Activated CD4-positive, alpha-beta T cell treated with anti-CD3 and anti-CD28 coated beads for 36 hours (primary cell): ENCODE measurements at regions not wholly inside any gene's neighbourhood (a gene's known extent, or its start where the extent isn't known, plus 50 kb on each side); places are given as distances from the start of the nearest gene placed in this dataset.
"Not testable (repeated sequence)": the region's sequence is repeated elsewhere in the genome, so short reads cannot be mapped to it uniquely, and the experiment has no call there.

Experiments
- ATAC-seq: fragments of 200-7000 bp; cut with Tn5 transposase; one replicate; pipeline ENCODE4 v1.10.0; 2021; ENCODE audit warnings: mild to moderate bottlenecking, moderate library complexity
- CTCF ChIA-PET: fragments of 350-600 bp; sonication (Branson Sonifier 250); formaldehyde crosslinking; loops from one replicate; lab custom pipeline; 2021; ENCODE audit warnings: antibody characterized with exemption; lab: Charles Lee
- POLR2A ChIA-PET: fragments of 350-600 bp; sonication (Branson Sonifier 250); formaldehyde crosslinking; loops from one replicate; lab custom pipeline; 2021; ENCODE audit warnings: antibody characterized with exemption, inconsistent platforms; lab: Charles Lee
- DNase-seq: peaks from one replicate; pipeline ENCODE4 v3.0.0-alpha.2; 2020
- H3K27ac Mint-ChIP-seq: one replicate; pipeline ENCODE4 v1.8.0; 2021; ENCODE audit warnings: mixed read lengths
- H3K27me3 Mint-ChIP-seq: one replicate; pipeline ENCODE4 v1.8.0; 2021; ENCODE audit warnings: mixed read lengths
- H3K36me3 Mint-ChIP-seq: one replicate; pipeline ENCODE4 v1.8.0; 2021; ENCODE audit warnings: low read depth, mixed read lengths
- H3K4me1 Mint-ChIP-seq: one replicate; pipeline ENCODE4 v1.8.0; 2021; ENCODE audit warnings: mixed read lengths
- H3K4me3 Mint-ChIP-seq: one replicate; pipeline ENCODE4 v1.8.0; 2021; ENCODE audit warnings: mild to moderate bottlenecking, moderate library complexity, mixed read lengths
- H3K9me3 Mint-ChIP-seq: one replicate; pipeline ENCODE4 v1.8.0; 2021; ENCODE audit warnings: low read depth, mixed read lengths
- intact Hi-C, 2 experiments: fragments of 100-400 bp; cut with DNase I in 1 of 2; cut with micrococcal nuclease in 1 of 2; formaldehyde crosslinking; loops; one replicate each; pipeline versions ENCODE4 v1.14.2 to v1.15.1; 2022 to 2024; cut with DNase I, micrococcal nuclease

DNA sequence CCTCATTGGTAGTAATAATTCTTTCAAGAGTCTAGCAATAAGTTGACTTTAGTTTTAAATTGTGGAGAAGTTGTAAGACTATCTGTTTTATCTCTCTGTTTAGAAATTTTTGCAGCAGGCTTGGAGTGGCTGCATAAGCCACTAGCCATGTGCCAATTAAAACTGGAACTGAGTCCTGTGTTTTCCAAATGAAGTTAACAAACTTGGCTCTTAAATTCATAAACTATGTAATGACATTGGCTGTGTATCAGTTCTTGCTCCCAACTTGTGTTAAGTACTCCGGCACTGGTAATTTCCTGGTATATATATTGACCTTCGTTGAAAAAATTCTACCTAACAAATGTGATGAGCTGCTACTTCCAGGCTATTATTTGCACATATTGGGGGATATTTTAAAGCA, 420.4 kb downstream of the GBA3 start:
- ATAC-seq: no peak

DNA sequence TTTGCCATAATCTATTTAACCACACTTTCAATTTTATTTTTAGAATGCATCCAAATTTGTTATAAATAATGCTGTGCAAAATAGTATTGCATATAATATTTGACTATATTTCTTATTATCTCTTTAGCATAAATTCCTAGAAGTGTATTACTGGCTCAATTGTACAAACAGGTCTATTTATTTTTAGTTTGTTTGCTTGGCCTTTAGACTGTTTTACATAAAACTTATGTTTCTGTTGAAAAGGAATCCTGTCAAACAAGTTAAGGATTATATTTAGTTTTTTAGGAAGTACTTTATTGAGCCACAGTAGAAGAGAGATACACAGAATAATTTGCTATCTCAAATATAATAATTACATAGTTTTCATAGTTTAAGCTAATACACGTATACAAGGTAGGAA, 413.8 kb downstream of the GBA3 start:
- CTCF ChIA-PET: no interaction called here
- DNase-seq (no peak), ATAC-seq (no peak)
- H3K27me3 Mint-ChIP-seq: peaks cover 2% of the 10 kb centered on the region
- H3K9me3 Mint-ChIP-seq: no peaks in the 10 kb centered on the region
- intact Hi-C loops: no loop called here
- H3K36me3 Mint-ChIP-seq: no peaks in the 10 kb centered on the region
- POLR2A ChIA-PET: no interaction called here
- no peak overlapping the region for H3K27ac Mint-ChIP-seq
- H3K4me1 Mint-ChIP-seq: no peaks in the 10 kb centered on the region
- no peak overlapping the region for H3K4me3 Mint-ChIP-seq

More for the DNA sequence above, 420.4 kb downstream of the GBA3 start:
- DNase-seq: no peak
- POLR2A ChIA-PET: no interaction called here
- CTCF ChIA-PET: interaction anchor here (0.7 kb wide), 1 partner anchor 1364 kb away, joined by 6 read pairs; no protein-coding TSS in a partner anchor
- Mint-ChIP-seq H3K27ac (no peak overlapping the region), H3K4me1 (no peaks in the 10 kb centered on the region), H3K36me3 (no peaks in the 10 kb centered on the region), H3K4me3 (no peak overlapping the region), H3K9me3 (peaks cover 3% of the 10 kb centered on the region), H3K27me3 (peaks cover 3% of the 10 kb centered on the region)
- intact Hi-C loops: no loop called here

DNA sequence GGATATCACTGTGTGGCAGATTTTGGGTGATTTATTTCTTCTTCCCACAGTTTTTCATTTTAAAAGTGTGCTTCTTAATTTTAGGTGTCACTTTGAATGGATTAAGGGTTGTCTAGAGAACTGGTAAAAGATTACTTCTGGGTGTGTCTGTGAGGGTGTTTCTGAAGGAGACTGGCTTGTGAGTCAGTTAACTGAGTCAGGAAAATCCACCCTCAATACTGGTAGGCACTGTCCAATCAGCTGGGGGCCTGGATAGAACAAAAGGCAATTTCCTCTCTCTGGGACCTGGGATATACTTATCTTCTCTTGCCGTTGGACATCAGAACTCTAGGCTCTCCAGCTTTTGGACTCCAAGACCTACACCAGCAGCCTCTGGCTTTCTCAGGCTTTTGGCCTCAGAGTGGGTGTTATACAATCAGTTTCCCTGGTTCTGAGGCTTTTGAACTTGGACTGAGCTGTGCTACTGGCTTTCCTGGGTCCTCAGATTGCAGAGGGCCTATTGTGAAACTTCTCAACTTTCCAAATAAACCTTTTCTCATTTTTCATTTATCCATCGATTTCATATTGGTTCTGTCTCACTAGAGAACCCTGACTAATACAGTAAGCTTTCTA, 413.1 kb downstream of the GBA3 start:
- intact Hi-C loops: no loop called here
- DNase-seq: no peak

DNA sequence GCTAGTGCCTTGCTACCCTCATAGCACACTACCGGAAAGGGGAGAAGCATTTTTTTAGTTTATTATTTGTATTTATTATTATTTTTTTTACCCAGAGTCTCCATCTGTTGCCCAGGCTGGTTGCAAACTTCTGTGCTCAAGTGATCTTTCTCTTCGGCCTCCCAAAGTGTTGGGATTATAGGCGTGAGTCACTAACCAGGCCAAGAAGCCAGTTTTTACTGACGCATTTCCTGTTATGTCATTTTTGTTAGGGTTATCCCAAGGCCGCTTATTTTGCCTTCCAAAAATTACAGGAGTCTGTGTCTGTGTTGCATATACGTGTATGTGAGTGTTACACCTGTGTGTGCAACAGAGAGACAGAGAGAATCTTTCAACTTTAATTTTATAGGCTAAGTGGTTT, 404.5 kb downstream of the GBA3 start:
- no peak for ATAC-seq
- ChIA-PET CTCF (no interaction called here), POLR2A (no interaction called here)
- DNase-seq: no peak
- Mint-ChIP-seq H3K4me3 (no peak overlapping the region), H3K27ac (no peak overlapping the region), H3K9me3 (peaks cover 6% of the 10 kb centered on the region), H3K27me3 (no peaks in the 10 kb centered on the region), H3K4me1 (no peaks in the 10 kb centered on the region), H3K36me3 (no peaks in the 10 kb centered on the region)
- intact Hi-C loops: no loop called here

More for the DNA sequence above, 413.1 kb downstream of the GBA3 start:
- ATAC-seq: no peak
- Mint-ChIP-seq H3K4me3 (no peak overlapping the region), H3K27me3 (peaks cover 2% of the 10 kb centered on the region), H3K9me3 (no peaks in the 10 kb centered on the region), H3K27ac (no peak overlapping the region), H3K36me3 (no peaks in the 10 kb centered on the region), H3K4me1 (no peaks in the 10 kb centered on the region)
- ChIA-PET CTCF (interaction anchor here (0.9 kb wide), 1 partner anchor 52 kb away, joined by 3 read pairs; no protein-coding TSS in a partner anchor), POLR2A (no interaction called here)

DNA sequence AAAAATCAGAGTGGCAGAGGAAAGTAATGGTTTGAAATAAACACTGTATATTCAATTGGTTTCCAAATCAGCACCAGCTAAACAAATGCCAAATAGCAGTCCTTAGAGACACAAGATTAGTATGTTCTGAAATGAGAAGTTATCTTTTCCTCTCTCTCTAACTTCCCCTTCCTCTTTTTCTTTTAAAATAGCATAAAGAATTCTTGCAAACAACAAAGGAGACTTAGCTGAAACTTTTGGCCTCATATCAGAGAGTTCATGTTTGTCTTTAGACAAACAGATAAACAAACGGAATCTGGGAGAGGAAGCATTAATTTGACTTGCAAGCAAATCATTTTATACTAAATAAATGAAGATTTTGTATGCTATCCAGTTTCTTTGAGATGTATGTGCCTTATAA, 399.0 kb downstream of the GBA3 start:
- POLR2A ChIA-PET: no interaction called here
- H3K4me1 Mint-ChIP-seq: no peaks in the 10 kb centered on the region
- no peak for DNase-seq
- H3K27me3 Mint-ChIP-seq: no peaks in the 10 kb centered on the region
- intact Hi-C loops: no loop called here
- no peak overlapping the region for H3K27ac Mint-ChIP-seq
- CTCF ChIA-PET: no interaction called here
- no peak overlapping the region for H3K4me3 Mint-ChIP-seq
- peaks cover 6% of the 10 kb centered on the region for H3K9me3 Mint-ChIP-seq
- H3K36me3 Mint-ChIP-seq: no peaks in the 10 kb centered on the region
- no peak for ATAC-seq

DNA sequence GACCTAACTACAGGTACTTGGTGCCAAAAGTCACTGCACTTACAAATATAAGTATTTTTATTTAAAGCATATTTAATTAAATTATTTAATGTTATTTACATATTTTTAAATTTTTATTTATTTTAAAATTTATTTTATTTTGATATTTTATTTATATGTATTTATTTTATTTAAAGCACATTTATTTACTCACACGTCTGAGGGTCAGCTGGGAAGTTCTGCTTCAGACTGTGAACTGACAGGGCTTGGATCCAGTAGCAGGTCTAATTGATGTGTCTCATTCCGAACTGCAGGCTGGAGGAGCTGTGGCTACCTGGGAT, 392.5 kb downstream of the GBA3 start:
- H3K4me1 Mint-ChIP-seq: no peaks in the 10 kb centered on the region
- ATAC-seq: no peak

DNA sequence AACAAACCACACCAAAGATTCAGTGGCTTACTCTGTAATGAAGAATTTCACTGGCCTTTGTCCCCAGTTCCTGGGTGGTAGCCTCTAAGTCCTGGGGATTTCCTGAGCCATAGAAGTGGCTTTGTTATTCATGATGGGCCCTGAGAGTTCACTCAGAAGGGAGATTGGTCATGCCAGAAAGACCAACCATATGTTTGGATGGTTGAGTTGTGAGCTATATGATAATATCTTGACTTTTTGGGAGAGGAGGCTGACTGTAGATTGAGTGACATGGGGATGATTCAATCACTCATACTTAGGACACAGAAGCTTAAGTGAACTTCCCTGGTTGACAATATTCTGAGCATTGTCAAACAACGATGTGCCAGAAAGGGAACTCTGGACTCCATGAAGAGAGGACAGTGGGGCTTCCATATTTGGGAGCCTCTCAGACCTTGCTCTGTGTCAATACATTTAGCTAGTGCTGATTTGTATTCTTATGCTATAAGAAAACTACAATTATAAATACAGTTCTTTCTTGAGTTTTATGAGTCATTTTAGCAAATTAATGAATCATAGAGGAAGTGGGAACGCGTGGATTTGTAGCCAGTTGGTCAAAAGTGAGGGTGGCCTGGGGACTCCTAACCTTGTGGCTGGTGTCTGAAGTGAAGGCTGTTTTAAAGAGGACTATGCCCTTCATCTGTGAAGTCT, 392.0 kb downstream of the GBA3 start:
- POLR2A ChIA-PET: no interaction called here

More for the DNA sequence above, 392.5 kb downstream of the GBA3 start:
- ChIA-PET POLR2A (no interaction called here), CTCF (no interaction called here)
- peaks cover 15% of the 10 kb centered on the region for H3K9me3 Mint-ChIP-seq
- H3K27me3 Mint-ChIP-seq: no peaks in the 10 kb centered on the region
- no peaks in the 10 kb centered on the region for H3K36me3 Mint-ChIP-seq
- DNase-seq: no peak
- intact Hi-C loops: no loop called here
- no peak overlapping the region for H3K4me3 Mint-ChIP-seq
- no peak overlapping the region for H3K27ac Mint-ChIP-seq

DNA sequence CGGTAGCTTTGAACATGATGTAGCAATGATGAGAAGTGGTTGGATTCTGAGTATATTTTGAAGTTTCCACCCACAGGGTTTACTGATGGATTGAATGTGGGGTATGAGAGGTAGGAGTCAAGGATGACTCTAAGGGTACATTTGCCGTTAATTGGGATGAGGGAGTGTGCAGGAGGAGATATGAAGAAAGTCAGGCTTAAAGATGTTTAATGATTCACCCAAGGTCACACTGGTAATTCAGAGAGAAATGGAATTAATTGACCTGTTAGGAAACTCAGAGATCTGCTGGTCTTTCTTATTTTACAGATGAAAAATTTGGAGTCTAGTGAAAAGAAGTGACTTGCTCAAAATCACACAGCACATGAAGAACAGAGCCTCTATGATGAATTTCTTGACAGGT, 390.7 kb downstream of the GBA3 start:
- H3K4me3 Mint-ChIP-seq: no peak overlapping the region
- peaks cover 27% of the 10 kb centered on the region for H3K9me3 Mint-ChIP-seq
- CTCF ChIA-PET: no interaction called here
- intact Hi-C loops: no loop called here
- ATAC-seq (no peak), DNase-seq (no peak)
- no peaks in the 10 kb centered on the region for H3K36me3 Mint-ChIP-seq
- no peak overlapping the region for H3K27ac Mint-ChIP-seq
- no peaks in the 10 kb centered on the region for H3K27me3 Mint-ChIP-seq
- POLR2A ChIA-PET: no interaction called here
- no peaks in the 10 kb centered on the region for H3K4me1 Mint-ChIP-seq

More for the DNA sequence above, 392.0 kb downstream of the GBA3 start:
- Mint-ChIP-seq H3K4me1 (no peaks in the 10 kb centered on the region), H3K27ac (no peak overlapping the region), H3K9me3 (peaks cover 16% of the 10 kb centered on the region), H3K27me3 (no peaks in the 10 kb centered on the region), H3K4me3 (no peak overlapping the region), H3K36me3 (no peaks in the 10 kb centered on the region)
- intact Hi-C loops: no loop called here
- DNase-seq: no peak
- CTCF ChIA-PET: no interaction called here
- ATAC-seq: no peak

DNA sequence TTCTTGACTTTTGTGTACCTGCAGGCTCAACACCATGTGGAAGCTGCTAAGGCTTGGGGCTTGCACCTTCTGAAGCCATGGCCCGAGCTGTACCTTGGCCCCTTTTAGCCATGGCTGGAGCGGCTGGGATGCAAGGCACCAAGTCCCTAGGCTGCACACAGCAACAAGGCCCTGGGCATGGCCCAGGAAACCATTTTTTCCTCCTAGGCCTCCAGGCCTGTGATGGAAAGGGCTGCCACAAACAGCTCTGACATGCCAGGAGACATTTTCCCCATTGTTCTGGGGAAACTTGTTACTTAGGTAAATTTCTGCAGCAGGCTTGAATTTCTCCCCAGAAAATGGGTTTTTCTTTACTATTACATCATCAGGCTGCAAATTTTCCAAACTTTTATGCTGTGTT, 387.4 kb downstream of the GBA3 start:
- DNase-seq, H3K4me1 Mint-ChIP-seq, H3K4me3 Mint-ChIP-seq, intact Hi-C loops, H3K27me3 Mint-ChIP-seq, ATAC-seq, POLR2A ChIA-PET, H3K36me3 Mint-ChIP-seq, H3K27ac Mint-ChIP-seq, CTCF ChIA-PET: not testable (repeated sequence)
- peaks cover 30% of the 10 kb centered on the region for H3K9me3 Mint-ChIP-seq

DNA sequence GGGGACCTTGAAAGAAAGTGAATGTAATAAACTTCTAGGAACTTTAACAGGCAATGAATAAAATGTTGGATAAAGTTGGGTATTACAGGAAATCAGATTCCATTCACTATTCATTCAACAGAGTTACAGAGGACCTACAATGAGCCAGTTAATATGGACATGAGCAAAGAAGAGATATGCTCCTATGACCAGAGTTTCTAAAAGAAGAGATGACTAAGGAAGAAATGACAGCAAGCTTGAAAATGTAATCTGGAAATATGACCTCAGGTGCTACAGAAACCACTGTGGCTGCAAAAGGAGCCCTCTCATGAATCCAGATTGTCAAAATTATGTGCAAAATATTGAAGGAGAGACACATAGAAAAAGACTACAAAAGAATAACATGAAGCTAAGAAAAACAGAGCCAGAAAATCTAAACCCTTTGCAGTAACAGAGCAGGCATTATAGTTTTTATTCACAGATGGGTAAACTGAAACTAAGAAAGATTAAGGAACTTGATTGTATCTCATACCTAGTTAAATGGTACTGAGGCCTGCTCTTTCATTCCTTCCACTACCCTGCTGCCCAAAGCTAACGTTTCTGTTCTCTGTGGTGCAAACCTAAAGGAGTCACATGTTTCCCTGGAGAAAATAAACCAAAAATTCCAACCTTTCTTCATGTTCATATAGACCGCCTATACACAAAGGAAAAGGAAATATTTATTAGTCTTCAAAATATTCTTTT, 378.3 kb downstream of the GBA3 start:
- H3K9me3 Mint-ChIP-seq: no peaks in the 10 kb centered on the region

DNA sequence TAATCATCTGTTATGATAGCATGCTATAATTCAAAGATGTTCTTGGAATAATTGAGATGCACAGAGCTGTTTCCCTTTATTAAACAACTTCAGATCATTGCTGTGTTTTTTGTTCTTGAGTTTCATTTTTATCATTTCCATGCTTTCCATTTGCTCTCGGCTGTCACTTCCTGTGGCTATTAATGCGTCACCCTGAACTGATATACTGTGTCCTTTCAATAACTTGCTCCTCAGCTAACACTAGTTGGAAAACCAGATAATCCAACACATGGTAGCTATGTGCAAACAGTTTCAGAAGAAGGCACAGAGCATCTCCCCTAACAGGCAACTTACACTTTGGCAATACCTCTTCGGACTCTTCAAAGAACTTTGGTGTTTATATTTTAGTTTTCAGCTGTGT, 376.0 kb downstream of the GBA3 start:
- Mint-ChIP-seq H3K36me3 (no peaks in the 10 kb centered on the region), H3K27ac (no peak overlapping the region), H3K9me3 (peaks cover 4% of the 10 kb centered on the region), H3K27me3 (no peaks in the 10 kb centered on the region), H3K4me3 (no peak overlapping the region), H3K4me1 (no peaks in the 10 kb centered on the region)
- POLR2A ChIA-PET: no interaction called here
- ATAC-seq (no peak), DNase-seq (no peak)
- CTCF ChIA-PET: no interaction called here
- intact Hi-C loops: no loop called here

More for the DNA sequence above, 378.3 kb downstream of the GBA3 start:
- no peaks in the 10 kb centered on the region for H3K27me3 Mint-ChIP-seq
- ATAC-seq (no peak), DNase-seq (no peak)
- H3K36me3 Mint-ChIP-seq: no peaks in the 10 kb centered on the region
- POLR2A ChIA-PET: no interaction called here
- H3K4me1 Mint-ChIP-seq: no peaks in the 10 kb centered on the region
- intact Hi-C loops: no loop called here
- no peak overlapping the region for H3K27ac Mint-ChIP-seq
- CTCF ChIA-PET: no interaction called here
- no peak overlapping the region for H3K4me3 Mint-ChIP-seq

DNA sequence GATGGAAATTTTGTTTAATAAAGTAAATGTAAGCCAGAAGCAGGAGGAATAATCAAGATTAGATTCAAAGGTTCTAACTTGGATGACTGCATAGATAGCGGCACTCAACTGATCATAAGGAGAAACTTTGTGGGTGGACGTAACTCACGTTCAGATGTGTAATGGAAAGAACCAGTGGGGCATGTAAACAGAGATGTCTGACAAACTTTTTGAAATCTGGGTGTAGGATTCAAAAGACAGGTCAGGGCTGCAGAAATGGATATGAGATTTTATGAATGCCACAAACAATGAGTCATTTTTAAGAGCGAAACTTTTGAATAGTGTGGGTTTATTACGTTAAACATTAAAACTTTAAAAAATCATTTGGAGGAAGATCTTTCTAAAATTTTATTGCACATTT, 375.6 kb downstream of the GBA3 start:
- H3K27ac Mint-ChIP-seq: no peak overlapping the region
- no peaks in the 10 kb centered on the region for H3K27me3 Mint-ChIP-seq
- CTCF ChIA-PET: no interaction called here
- ATAC-seq (no peak), DNase-seq (no peak)
- peaks cover 4% of the 10 kb centered on the region for H3K9me3 Mint-ChIP-seq
- H3K4me1 Mint-ChIP-seq: no peaks in the 10 kb centered on the region
- POLR2A ChIA-PET: no interaction called here
- no peaks in the 10 kb centered on the region for H3K36me3 Mint-ChIP-seq
- intact Hi-C loops: no loop called here
- H3K4me3 Mint-ChIP-seq: no peak overlapping the region
